Mucosa of rectum (tissue), 2 donors: ENCODE measurements at regions not wholly inside any gene's neighbourhood (a gene's known extent, or its start where the extent isn't known, plus 50 kb on each side); places are given as distances from the start of the nearest gene placed in this dataset.

Experiments used
- H3K27ac ChIP-seq, 2 donors: one replicate each; pipeline ENCODE4 v1.7.0; 2013; ENCODE audit warnings: inconsistent platforms in 2 of 2, low read depth in 2 of 2, low read length in 2 of 2
- H3K27me3 ChIP-seq, 2 donors: one replicate each; pipeline ENCODE4 v1.7.0; 2013; ENCODE audit warnings: low read length in 2 of 2; ENCODE audit not compliant: control insufficient read depth in 2 of 2, insufficient read depth in 2 of 2
- H3K36me3 ChIP-seq, 2 donors: one replicate each; pipeline ENCODE4 v1.7.0; 2013; ENCODE audit warnings: low read length in 2 of 2; ENCODE audit not compliant: control insufficient read depth in 2 of 2, insufficient read depth in 2 of 2
- H3K4me1 ChIP-seq, 2 donors: one replicate each; pipeline ENCODE4 v1.7.0; 2013; ENCODE audit warnings: low read length in 2 of 2, mild to moderate bottlenecking in 1 of 2; ENCODE audit not compliant: control insufficient read depth in 2 of 2, insufficient read depth in 2 of 2
- H3K4me3 ChIP-seq, 2 donors: one replicate each; pipeline ENCODE4 v1.7.0; 2013; ENCODE audit warnings: low read length in 2 of 2
- H3K9ac ChIP-seq, 2 donors: one replicate each; pipeline ENCODE4 v1.7.0; 2013; ENCODE audit warnings: low read length in 2 of 2, low read depth in 1 of 2, mild to moderate bottlenecking in 1 of 2
- H3K9me3 ChIP-seq, 2 donors: one replicate each; pipeline ENCODE4 v1.7.0; 2013; ENCODE audit warnings: low read length in 2 of 2; ENCODE audit not compliant: control insufficient read depth in 2 of 2
- donor health status: healthy.
- donor health status: Normal muscosa, but diverticular disease.

DNA sequence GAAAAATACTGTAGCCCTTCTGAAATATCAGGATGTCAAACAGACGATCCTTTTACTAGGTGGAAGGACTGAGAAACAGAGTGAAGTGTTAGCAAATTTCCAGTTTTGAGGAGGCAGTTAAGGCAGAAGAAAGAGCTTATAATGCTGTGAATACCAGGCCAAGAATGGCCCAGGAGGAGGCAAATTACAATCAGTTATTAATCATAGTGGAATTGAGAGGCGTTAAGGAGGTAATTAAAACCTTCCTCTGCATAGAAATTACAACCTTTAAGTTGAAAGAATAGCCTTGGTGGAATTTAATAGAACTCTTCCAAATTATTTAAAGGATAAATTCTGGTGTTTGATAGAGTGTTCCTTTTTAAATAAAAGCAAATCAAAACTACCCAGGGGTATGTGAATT lies 590.9 kb upstream of the SEL1L start:
- Histone ChIP-seq H3K27me3 (no peaks in the 10 kb centered on the region), H3K27ac (no peak overlapping the region), H3K9ac (no peak overlapping the region), H3K4me3 (no peak overlapping the region), H3K36me3 (no peaks in the 10 kb centered on the region), H3K4me1 (no peaks in the 10 kb centered on the region), H3K9me3 (peaks cover 0 to 6% of the 10 kb centered on the region in 2 donors)

DNA sequence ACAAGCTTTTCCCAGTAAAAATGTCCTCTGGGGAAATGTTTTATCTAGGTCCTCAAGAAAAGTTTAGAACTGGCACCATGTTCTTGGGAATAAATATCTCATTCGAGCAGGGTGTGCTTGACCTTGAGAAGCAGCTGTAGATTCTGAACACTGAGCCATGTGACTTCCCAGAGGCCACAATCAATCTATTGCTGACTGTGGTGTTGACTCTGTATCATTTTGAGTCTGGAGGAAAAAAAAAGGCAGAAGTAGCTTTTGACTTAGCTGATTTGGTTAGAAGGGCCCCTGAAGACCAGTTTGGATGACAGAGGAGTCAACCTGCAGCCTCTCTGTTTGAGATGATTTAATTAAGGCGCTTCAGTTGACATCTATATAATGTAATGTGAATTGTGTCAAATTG lies 592.4 kb upstream of the SEL1L start:
- Histone ChIP-seq H3K9ac (no peak overlapping the region), H3K27ac (no peak overlapping the region), H3K36me3 (no peaks in the 10 kb centered on the region), H3K27me3 (no peaks in the 10 kb centered on the region), H3K4me3 (no peak overlapping the region), H3K9me3 (peaks cover 0 to 5% of the 10 kb centered on the region in 2 donors), H3K4me1 (no peaks in the 10 kb centered on the region)

DNA sequence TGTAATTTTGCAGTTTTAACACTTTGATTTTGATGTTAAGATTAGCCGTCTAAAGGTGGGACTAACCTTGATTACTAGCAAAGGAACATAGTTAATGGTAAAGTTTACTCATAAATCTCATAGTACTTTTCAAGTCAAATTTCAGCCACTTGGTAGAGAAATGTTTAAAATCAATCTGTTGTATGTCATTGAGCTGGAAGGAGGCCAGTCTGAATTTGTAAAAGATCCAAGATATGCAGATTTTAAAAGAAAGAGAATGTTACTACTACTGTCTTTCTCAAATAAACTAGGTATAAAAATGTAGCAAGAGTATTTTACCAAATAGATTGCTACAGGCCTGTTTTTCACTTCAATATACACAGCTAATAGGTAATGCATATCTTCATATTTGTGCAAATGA lies 600.8 kb upstream of the SEL1L start:
- H3K27me3 ChIP-seq = no peaks in the 10 kb centered on the region

GRCh38 chr14:82138431-82138830 lies 604.8 kb upstream of the SEL1L start:
- H3K4me3 ChIP-seq = no peak overlapping the region
- H3K27me3 ChIP-seq = no peaks in the 10 kb centered on the region
- no peaks in the 10 kb centered on the region for H3K36me3 ChIP-seq
- no peak overlapping the region for H3K9ac ChIP-seq
- H3K9me3 ChIP-seq = no peaks in the 10 kb centered on the region
- no peak overlapping the region for H3K27ac ChIP-seq
- H3K4me1 ChIP-seq = no peaks in the 10 kb centered on the region

More for the DNA sequence above, 600.8 kb upstream of the SEL1L start:
- Histone ChIP-seq H3K4me1 (no peaks in the 10 kb centered on the region), H3K9me3 (peaks cover 2% of the 10 kb centered on the region in 2 donors), H3K9ac (no peak overlapping the region), H3K27ac (no peak overlapping the region), H3K4me3 (no peak overlapping the region), H3K36me3 (no peaks in the 10 kb centered on the region)

- no peak overlapping the region for H3K9ac ChIP-seq
- no peaks in the 10 kb centered on the region for H3K27me3 ChIP-seq
- no peaks in the 10 kb centered on the region for H3K9me3 ChIP-seq
- no peak overlapping the region for H3K4me3 ChIP-seq
- no peaks in the 10 kb centered on the region for H3K36me3 ChIP-seq
- H3K27ac ChIP-seq = no peak overlapping the region
- H3K4me1 ChIP-seq = no peaks in the 10 kb centered on the region
Measured at GRCh38 chr14:82146846-82147245, 613.2 kb upstream of the SEL1L start.

- Histone ChIP-seq H3K9me3 (peaks cover 0 to 2% of the 10 kb centered on the region in 2 donors), H3K27ac (no peak overlapping the region), H3K27me3 (no peaks in the 10 kb centered on the region), H3K9ac (no peak overlapping the region), H3K4me3 (no peak overlapping the region), H3K36me3 (no peaks in the 10 kb centered on the region), H3K4me1 (no peaks in the 10 kb centered on the region)
Measured at GRCh38 chr14:82153689-82154088, 620.0 kb upstream of the SEL1L start.

DNA sequence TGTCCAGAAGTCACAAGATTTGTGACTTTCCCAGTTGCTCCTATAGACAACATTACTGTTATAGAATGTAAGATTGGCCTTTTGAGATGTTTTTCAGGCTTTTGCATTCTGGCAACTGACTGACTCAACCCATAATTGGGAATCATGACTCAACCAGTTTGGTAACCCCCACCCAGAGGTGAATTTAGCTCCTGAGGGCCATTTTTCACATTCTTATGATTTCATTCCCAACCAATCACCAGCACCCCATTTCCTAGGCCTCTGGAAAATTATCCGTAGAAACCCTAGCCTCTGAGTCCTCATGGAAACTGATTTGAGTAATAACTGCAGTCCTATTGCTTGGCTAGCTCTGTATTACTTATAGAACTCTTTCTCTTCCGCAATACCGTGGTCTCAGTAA lies 626.0 kb upstream of the SEL1L start:
- H3K4me3 ChIP-seq = no peak overlapping the region
- H3K9ac ChIP-seq = no peak overlapping the region
- H3K4me1 ChIP-seq = no peaks in the 10 kb centered on the region
- no peak overlapping the region for H3K27ac ChIP-seq
- no peaks in the 10 kb centered on the region for H3K27me3 ChIP-seq
- H3K36me3 ChIP-seq = no peaks in the 10 kb centered on the region
- peaks cover 0 to 2% of the 10 kb centered on the region in 2 donors for H3K9me3 ChIP-seq

- no peak overlapping the region for H3K9ac ChIP-seq
- H3K27ac ChIP-seq = no peak overlapping the region
- H3K9me3 ChIP-seq = peaks cover 0 to 2% of the 10 kb centered on the region in 2 donors
- no peaks in the 10 kb centered on the region for H3K27me3 ChIP-seq
- H3K4me1 ChIP-seq = no peaks in the 10 kb centered on the region
- H3K4me3 ChIP-seq = no peak overlapping the region
- H3K36me3 ChIP-seq = no peaks in the 10 kb centered on the region
Measured at GRCh38 chr14:82180139-82180538, 646.5 kb upstream of the SEL1L start.

DNA sequence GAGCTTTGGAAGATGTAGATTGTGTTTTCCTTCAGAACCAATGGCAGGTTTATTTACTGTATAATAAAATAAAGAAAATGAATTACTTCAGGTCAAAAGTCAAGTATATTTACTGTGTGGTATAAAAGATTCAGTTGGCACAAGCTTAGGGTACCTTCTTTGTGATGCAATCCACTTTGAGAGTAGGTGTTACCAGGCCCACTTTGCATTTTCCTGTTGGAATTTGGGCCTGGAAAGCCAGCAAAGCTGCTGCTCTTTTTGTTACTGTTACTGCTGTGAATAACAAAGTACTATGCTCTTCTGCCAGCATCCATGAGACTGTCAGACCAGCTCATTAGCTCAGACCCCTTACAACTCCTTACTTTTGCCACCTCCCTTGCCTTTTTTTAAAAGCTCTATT lies 649.0 kb upstream of the SEL1L start:
- H3K4me1 ChIP-seq = no peaks in the 10 kb centered on the region
- peaks cover 0 to 2% of the 10 kb centered on the region in 2 donors for H3K9me3 ChIP-seq
- no peaks in the 10 kb centered on the region for H3K27me3 ChIP-seq
- no peak overlapping the region for H3K27ac ChIP-seq
- H3K9ac ChIP-seq = no peak overlapping the region
- no peaks in the 10 kb centered on the region for H3K36me3 ChIP-seq
- H3K4me3 ChIP-seq = no peak overlapping the region

- no peaks in the 10 kb centered on the region for H3K4me1 ChIP-seq
- H3K9ac ChIP-seq = no peak overlapping the region
- H3K27ac ChIP-seq = no peak overlapping the region
Measured at GRCh38 chr14:82190742-82191141, 657.1 kb upstream of the SEL1L start.

GRCh38 chr14:82192387-82192786 lies 658.7 kb upstream of the SEL1L start:
- Histone ChIP-seq H3K27me3 (no peaks in the 10 kb centered on the region), H3K9me3 (peaks cover 0 to 2% of the 10 kb centered on the region in 2 donors), H3K27ac (no peak overlapping the region), H3K4me3 (no peak overlapping the region), H3K4me1 (no peaks in the 10 kb centered on the region), H3K36me3 (no peaks in the 10 kb centered on the region), H3K9ac (no peak overlapping the region)

More at GRCh38 chr14:82190742-82191141, 657.1 kb upstream of the SEL1L start:
- Histone ChIP-seq H3K36me3 (no peaks in the 10 kb centered on the region), H3K27me3 (no peaks in the 10 kb centered on the region), H3K9me3 (no peaks in the 10 kb centered on the region), H3K4me3 (no peak overlapping the region)
